ENCODE measurements at regions not wholly inside any gene's neighbourhood (a gene's known extent, or its start where the extent isn't known, plus 50 kb on each side); places are given as distances from the start of the nearest gene placed in this dataset.
A peak's percentile ranks its signal among the peaks of the same experiment; 100 is the strongest.
"Not testable (repeated sequence)": the region's sequence is repeated elsewhere in the genome, so short reads cannot be mapped to it uniquely, and the experiment has no call there.

- DNase-seq = no peak
Observed at GRCh38 chr1:242806324-242806723, 281.8 kb upstream of the PLD5 start.

GRCh38 chr1:242805360-242805759, 280.9 kb upstream of the PLD5 start:
- not testable (repeated sequence) for DNase-seq

DNA sequence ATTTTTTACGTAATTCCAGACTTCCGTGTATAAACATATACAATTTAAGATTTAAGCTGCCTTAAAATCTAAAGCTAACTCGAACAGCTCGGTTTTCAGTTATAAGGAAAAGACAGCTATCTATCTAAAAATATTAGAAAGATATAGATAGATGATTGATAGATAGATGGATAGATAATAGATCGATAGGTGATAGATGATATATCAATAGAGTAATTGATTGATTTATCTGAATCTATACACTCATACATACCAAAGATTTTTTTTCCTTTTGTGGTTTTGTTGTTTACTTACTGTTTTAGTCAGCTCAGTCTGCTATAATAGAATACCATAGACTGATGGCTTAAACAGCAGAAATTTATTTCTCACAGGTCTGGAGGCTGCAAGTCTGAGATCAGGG, 278.5 kb upstream of the PLD5 start:
- DNase-seq = no peak

DNA sequence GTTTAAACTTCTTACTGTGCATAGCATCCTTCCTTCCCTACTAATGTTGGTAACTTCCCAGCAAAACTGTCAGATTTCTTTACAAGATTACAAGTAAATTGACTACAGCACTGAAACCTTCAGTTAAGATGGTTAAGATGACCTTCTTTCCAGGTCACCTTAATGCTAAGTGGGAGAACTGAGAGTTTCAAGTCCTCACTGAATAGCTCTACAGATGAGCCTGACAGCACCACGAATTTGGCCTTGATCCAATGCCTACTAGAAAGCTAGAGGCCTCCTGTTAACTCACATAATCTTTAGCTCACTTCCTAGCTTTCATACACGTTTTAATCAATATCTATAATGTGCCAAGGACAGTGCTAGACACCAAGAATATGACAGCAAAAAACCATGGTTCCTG, 276.0 kb upstream of the PLD5 start:
- DNase-seq = peak; percentile 10

DNA sequence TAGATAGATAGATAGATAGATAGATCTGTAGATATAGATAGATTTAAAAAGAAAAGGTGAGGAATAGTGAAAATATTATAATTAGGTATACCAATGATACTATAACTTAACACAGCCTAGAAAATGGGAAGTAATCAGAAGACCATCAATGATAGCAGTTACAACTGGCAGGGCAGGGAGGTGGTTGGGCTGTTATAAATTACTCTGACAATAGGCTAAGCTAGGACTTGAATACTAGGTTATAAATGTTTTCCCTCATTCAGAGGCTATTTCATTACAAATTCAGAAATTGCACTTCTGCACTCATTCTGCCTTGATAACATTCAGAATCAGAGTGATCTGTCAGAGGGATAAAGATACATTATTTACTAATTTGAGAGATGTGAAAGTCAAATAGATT, 273.4 kb upstream of the PLD5 start:
- DNase-seq = no peak

GRCh38 chr1:242788771-242789170, 264.3 kb upstream of the PLD5 start:
- no peak for DNase-seq

GRCh38 chr1:242787968-242788367, 263.5 kb upstream of the PLD5 start:
- DNase-seq = peak; percentile 86

DNA sequence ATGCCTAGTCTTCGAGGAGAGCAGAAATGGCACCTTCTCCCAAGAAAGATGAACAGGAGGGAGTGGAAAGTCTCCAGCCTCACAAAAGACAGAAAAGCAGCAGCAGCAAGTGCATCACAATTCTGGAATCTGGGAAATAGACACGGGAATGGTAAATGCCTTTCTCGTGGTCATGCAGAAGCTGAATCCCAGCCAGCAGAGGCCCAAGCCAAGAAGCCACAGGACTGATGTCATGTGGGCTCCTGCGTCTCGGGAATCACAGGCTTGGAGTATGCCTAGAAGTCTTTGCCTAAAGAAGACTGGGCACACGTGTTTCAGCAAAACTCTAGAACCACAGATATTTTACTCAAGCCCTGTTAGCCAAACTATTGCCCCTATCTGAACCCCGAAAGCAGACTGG, 260.3 kb upstream of the PLD5 start:
- DNase-seq = peak; percentile 73

DNA sequence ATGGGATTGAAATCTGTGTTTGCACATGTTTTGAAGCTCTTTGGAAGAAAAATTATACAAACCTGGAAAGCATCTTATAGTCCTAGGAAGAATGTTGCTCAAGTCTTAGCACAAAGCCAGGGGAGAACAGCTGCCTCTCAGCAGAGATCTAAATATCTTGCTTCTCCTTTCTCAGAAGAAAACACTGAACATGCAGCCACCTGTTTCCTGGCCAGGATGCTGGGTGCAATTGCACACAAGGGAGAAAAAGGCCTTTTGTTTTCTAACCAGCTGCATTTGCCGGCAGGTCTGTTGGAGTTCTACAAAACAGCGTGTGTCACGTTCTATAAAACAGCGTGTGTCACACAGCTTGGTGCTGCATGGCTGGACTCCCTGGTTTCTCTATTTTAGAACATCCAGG, 259.6 kb upstream of the PLD5 start:
- peak; percentile 90 for DNase-seq

DNA sequence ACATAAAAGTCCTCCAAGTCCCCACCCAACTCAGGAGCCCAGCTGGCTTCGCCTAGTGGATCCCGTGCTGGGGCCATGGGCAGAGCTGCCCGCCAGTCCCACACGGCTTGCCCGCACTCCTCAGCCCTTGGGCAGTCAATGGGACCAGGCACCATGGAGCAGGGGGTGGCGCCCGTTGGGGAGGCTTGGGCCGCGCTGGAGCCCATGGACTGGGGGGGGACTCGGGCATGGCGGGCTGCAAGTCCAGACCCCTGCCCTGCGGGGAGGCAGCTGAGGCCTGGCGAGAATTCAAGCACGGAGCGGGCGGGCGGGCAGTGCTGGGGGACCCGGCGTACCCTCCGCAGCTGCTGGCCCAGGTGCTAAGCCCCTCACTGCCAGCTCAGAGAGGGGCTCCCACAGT, 249.8 kb upstream of the PLD5 start:
- no peak for DNase-seq

DNA sequence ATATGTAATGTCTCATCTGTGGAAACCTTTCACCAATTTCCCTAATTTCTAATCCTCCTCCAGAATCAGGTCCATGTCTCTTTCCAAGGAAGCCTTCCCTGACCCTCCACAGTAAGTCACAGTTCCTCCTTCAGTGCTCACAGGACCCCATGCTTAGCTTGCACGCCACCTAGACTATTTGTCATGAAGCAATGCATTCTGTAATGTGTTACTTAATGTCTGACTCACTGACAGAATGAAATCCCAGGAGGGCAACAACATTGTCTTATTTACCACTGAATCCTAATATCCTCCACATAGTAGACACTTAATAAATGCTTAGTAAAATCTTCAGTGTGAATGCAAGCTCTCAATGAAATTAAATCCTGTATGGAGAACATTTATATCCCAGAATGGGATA, 245.9 kb upstream of the PLD5 start:
- no peak for DNase-seq

GRCh38 chr1:242764161-242764560, 239.7 kb upstream of the PLD5 start:
- no peak for DNase-seq

GRCh38 chr1:242761556-242761955, 237.1 kb upstream of the PLD5 start:
- no peak for DNase-seq

GRCh38 chr1:242754926-242755325, 230.4 kb upstream of the PLD5 start:
- no peak for DNase-seq

GRCh38 chr1:242754125-242754524, 229.6 kb upstream of the PLD5 start:
- DNase-seq = no peak

GRCh38 chr1:242747233-242747632, 222.7 kb upstream of the PLD5 start:
- DNase-seq = no peak

GRCh38 chr1:242745079-242745478, 220.6 kb upstream of the PLD5 start:
- DNase-seq = no peak

GRCh38 chr1:242743983-242744780, 219.7 kb upstream of the PLD5 start:
- no peak for DNase-seq

- peak; percentile 6 for DNase-seq
Observed at GRCh38 chr1:242738702-242739645, 214.5 kb upstream of the PLD5 start.

DNA sequence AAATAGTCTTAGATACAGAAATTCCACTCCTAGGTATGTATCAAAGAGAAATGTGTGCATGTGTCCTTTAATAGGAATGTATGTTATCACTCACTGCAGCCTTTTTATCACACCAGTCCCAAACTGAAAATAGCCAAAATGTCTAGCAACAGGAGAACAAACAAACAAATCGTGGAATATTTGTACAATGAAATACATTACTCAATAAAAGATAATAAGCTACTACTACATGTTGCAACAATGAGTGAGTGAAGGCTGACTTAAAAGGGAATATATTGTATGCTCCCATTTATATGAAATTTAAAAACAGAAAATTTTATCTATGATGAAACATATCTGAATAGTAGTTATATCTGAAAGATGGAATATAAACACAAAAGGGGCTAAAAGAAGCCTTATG, 212.1 kb upstream of the PLD5 start:
- no peak for DNase-seq

GRCh38 chr1:242735323-242735722, 210.8 kb upstream of the PLD5 start:
- DNase-seq = no peak

GRCh38 chr1:242731446-242731845, 206.9 kb upstream of the PLD5 start:
- no peak for DNase-seq

DNA sequence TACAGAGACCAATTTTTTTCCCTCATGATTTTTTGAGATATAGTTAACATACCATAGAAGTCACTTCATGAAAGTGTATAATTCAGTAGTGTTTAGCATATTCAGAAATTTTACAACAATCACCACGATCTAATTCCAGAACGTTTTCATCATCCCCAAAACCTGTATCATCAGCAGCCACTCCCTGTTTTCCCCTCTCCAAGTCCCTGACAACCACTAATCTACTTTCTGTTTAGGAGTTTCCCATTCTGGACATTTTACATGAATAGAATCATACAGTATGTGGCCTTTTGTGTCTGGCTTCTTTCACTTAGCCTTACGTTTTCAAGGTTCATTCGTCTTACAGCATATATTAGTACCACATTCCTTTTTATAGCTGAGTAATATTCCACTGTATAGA, 204.2 kb upstream of the PLD5 start:
- DNase-seq = no peak

Data from NCI-H69 (cell line).